Tibial nerve (tissue), 4 donors: ENCODE measurements at regions not wholly inside any gene's neighbourhood (a gene's known extent, or its start where the extent isn't known, plus 50 kb on each side); places are given as distances from the start of the nearest gene placed in this dataset.

Source experiments
- DNase-seq, 2 donors: peaks; one replicate each; pipeline ENCODE4 v3.0.0-alpha.2; 2019; ENCODE audit warnings: low spot score in 2 of 2
- H3K27ac ChIP-seq, 4 donors: fragments of 200-600 bp; sonication (generic) in 3 of 4; one replicate each; pipeline ENCODE4 v1.5.1; 2017 to 2019; ENCODE audit warnings: mild to moderate bottlenecking in 1 of 4
- H3K27me3 ChIP-seq, 2 donors: fragments of 200-600 bp; sonication (generic) in 1 of 2; one replicate each; pipeline versions ENCODE4 v1.5.1 to v1.6.0; 2017 to 2019
- H3K36me3 ChIP-seq, 3 donors: fragments of 200-600 bp; sonication (generic); one replicate each; pipeline ENCODE4 v1.5.1; 2018 to 2019
- H3K4me1 ChIP-seq, 4 donors: fragments of 200-600 bp; sonication (generic) in 3 of 4; one replicate each; pipeline ENCODE4 v1.5.1; 2017 to 2019
- H3K4me3 ChIP-seq, 4 donors: fragments of 200-600 bp; sonication (generic) in 3 of 4; one replicate each; pipeline ENCODE4 v1.5.1; 2017 to 2019; ENCODE audit warnings: mild to moderate bottlenecking in 1 of 4, moderate library complexity in 1 of 4
- H3K9me3 ChIP-seq, 4 donors: fragments of 200-600 bp; sonication (generic) in 3 of 4; one replicate each; pipeline ENCODE4 v1.5.1; 2017 to 2019
- EP300 ChIP-seq, 2 donors: sonication (generic); formaldehyde crosslinking; IDR thresholded peaks; one replicate each; pipeline ENCODE4 v1.6.1; 2017; ENCODE audit warnings: antibody characterized with exemption in 2 of 2, mild to moderate bottlenecking in 1 of 2
- POLR2A ChIP-seq, 2 donors: fragments of 450-650 bp; IDR thresholded peaks; one replicate each; pipeline ENCODE4 v1.6.1; 2017; ENCODE audit warnings: antibody characterized with exemption in 2 of 2, mild to moderate bottlenecking in 2 of 2, moderate library complexity in 2 of 2
- WGBS, 2 donors: methylation state at CpG; one replicate each; pipeline ENCODE4 v1.1.5; 2018; 5-methylcytosine and 5-hydroxymethylcytosine counted together
- TF ChIP-seq, protein P1 (sequence below), 5 experiments: fragments of 200-600 bp in 3 of 5; fragments of 450-650 bp in 2 of 5; sonication (generic) in 3 of 5; IDR thresholded peaks; one replicate each; pipeline ENCODE4 v1.5.1; 2016 to 2019; ENCODE audit warnings: antibody characterized with exemption in 5 of 5, mild to moderate bottlenecking in 3 of 5, moderate library complexity in 2 of 5

GRCh38 chr4:186906722-186907121 lies 183.1 kb upstream of the FAT1 start:
- no peaks in the 10 kb centered on the region for H3K27me3 ChIP-seq
- H3K36me3 ChIP-seq: no peaks in the 10 kb centered on the region
- TF ChIP-seq, protein P1, sequence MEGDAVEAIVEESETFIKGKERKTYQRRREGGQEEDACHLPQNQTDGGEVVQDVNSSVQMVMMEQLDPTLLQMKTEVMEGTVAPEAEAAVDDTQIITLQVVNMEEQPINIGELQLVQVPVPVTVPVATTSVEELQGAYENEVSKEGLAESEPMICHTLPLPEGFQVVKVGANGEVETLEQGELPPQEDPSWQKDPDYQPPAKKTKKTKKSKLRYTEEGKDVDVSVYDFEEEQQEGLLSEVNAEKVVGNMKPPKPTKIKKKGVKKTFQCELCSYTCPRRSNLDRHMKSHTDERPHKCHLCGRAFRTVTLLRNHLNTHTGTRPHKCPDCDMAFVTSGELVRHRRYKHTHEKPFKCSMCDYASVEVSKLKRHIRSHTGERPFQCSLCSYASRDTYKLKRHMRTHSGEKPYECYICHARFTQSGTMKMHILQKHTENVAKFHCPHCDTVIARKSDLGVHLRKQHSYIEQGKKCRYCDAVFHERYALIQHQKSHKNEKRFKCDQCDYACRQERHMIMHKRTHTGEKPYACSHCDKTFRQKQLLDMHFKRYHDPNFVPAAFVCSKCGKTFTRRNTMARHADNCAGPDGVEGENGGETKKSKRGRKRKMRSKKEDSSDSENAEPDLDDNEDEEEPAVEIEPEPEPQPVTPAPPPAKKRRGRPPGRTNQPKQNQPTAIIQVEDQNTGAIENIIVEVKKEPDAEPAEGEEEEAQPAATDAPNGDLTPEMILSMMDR (IDR thresholded peaks at IDR 0.05): no peak
- no peak for TF ChIP-seq POLR2A (IDR thresholded peaks at IDR 0.05)
- TF ChIP-seq EP300 (IDR thresholded peaks at IDR 0.05): no peak
- WGBS, 2 donors: 90 to 94% methylated on average over 12 of the region's 12 CpGs
- H3K9me3 ChIP-seq: no peaks in the 10 kb centered on the region
- DNase-seq: no peak
- H3K4me3 ChIP-seq: no peak overlapping the region
- no peak overlapping the region for H3K27ac ChIP-seq
- peaks cover 0 to 24% (median 0%) of the 10 kb centered on the region in 4 donors for H3K4me1 ChIP-seq

GRCh38 chr4:186910385-186910784 lies 186.7 kb upstream of the FAT1 start:
- no peak overlapping the region for H3K27ac ChIP-seq
- no peak for DNase-seq
- H3K4me1 ChIP-seq: no peaks in the 10 kb centered on the region
- whole genome bisulfite sequencing, 2 donors: 86 to 91% methylated on average over 1 of the region's 1 CpG
- no peaks in the 10 kb centered on the region for H3K27me3 ChIP-seq
- TF ChIP-seq POLR2A (IDR thresholded peaks at IDR 0.05) (no peak), EP300 (IDR thresholded peaks at IDR 0.05) (no peak)
- TF ChIP-seq, protein P1 (IDR thresholded peaks at IDR 0.05): no peak
- no peaks in the 10 kb centered on the region for H3K9me3 ChIP-seq
- H3K36me3 ChIP-seq: no peaks in the 10 kb centered on the region
- no peak overlapping the region for H3K4me3 ChIP-seq

- no peak for DNase-seq
- Histone ChIP-seq H3K27ac (no peak overlapping the region), H3K36me3 (no peaks in the 10 kb centered on the region), H3K27me3 (no peaks in the 10 kb centered on the region), H3K9me3 (no peaks in the 10 kb centered on the region), H3K4me1 (no peaks in the 10 kb centered on the region), H3K4me3 (no peak overlapping the region)
- TF ChIP-seq, protein P1 (IDR thresholded peaks at IDR 0.05): no peak
- TF ChIP-seq POLR2A (IDR thresholded peaks at IDR 0.05): no peak
- no peak for TF ChIP-seq EP300 (IDR thresholded peaks at IDR 0.05)
- WGBS, 2 donors: 71 to 74% methylated on average over 9 of the region's 9 CpGs
These were observed 188.9 kb upstream of the FAT1 start for GRCh38 chr4:186912606-186913005.

DNA sequence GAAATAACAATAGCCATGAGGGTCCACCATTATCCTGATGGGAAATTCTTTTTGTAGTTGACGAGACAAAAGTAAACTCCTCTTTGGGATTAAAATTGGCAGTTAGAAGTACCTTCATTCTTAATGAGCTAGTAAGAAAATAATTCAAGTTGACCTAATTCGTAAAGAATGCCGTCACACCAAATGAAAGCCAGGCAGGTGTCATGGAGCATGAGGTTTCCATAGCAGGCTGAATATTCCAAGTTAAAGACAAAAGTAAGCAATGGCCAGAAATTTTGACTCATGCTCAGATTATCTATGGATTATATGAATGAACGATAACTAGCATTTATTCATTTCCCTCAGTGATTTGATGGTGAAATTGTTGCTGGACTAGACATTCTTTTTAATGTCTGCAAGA lies 192.2 kb upstream of the FAT1 start:
- H3K27ac ChIP-seq: no peak overlapping the region
- no peaks in the 10 kb centered on the region for H3K4me1 ChIP-seq
- H3K9me3 ChIP-seq: no peaks in the 10 kb centered on the region
- H3K27me3 ChIP-seq: no peaks in the 10 kb centered on the region
- no peak for DNase-seq
- 77 to 82% methylated on average over 4 of the region's 4 CpGs for WGBS, 2 donors
- no peak for TF ChIP-seq EP300 (IDR thresholded peaks at IDR 0.05)
- TF ChIP-seq, protein P1 (IDR thresholded peaks at IDR 0.05): no peak
- no peak for TF ChIP-seq POLR2A (IDR thresholded peaks at IDR 0.05)
- no peaks in the 10 kb centered on the region for H3K36me3 ChIP-seq
- H3K4me3 ChIP-seq: no peak overlapping the region

- no peak overlapping the region for H3K4me3 ChIP-seq
- DNase-seq: no peak
- TF ChIP-seq, protein P1 (IDR thresholded peaks at IDR 0.05): no peak
- TF ChIP-seq EP300 (IDR thresholded peaks at IDR 0.05) (no peak), POLR2A (IDR thresholded peaks at IDR 0.05) (no peak)
- H3K4me1 ChIP-seq: no peaks in the 10 kb centered on the region
- H3K9me3 ChIP-seq: no peaks in the 10 kb centered on the region
- no peaks in the 10 kb centered on the region for H3K36me3 ChIP-seq
- H3K27me3 ChIP-seq: no peaks in the 10 kb centered on the region
- no peak overlapping the region for H3K27ac ChIP-seq
These were observed 193.5 kb upstream of the FAT1 start for GRCh38 chr4:186917136-186917535.
